ENCODE measurements at regions not wholly inside any gene's neighbourhood (a gene's known extent, or its start where the extent isn't known, plus 50 kb on each side); places are given as distances from the start of the nearest gene placed in this dataset.

DNA sequence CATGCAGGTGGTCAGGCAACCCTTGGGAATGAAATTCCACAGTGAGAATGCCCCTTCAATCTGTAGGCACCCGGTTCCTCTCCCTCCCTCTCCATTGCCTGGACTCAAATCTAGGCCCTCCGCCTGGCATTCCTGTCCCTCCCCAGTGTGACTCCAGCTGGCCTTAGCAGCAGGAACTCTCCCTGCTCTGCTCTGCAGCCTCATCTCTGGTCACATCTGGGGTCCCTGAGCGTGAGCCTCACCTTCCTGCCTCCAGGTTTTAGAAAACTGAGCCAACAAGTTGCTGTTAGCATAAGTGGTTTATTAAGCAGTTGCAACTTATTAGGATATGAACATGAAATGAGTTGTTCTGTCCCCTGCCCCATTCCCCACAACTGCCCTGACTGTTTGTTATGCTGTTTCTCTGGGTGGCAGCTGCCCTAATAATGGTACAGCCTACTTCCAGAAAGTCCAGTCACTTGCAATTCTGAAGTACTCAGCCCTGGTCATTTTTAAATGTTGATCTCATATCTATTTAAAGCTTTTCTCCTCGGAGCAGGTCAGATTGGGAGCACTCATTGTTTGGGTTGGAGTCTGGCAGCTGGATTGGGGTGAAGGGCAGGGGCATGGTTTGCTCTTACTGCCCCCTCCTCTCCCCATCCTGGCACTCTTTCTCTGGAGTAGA lies 63.0 kb upstream of the ANKRD34C start (continued):
- TF ChIP-seq, protein P1, sequence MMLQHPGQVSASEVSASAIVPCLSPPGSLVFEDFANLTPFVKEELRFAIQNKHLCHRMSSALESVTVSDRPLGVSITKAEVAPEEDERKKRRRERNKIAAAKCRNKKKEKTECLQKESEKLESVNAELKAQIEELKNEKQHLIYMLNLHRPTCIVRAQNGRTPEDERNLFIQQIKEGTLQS (IDR thresholded peaks at IDR 0.05): no peak
- TF ChIP-seq TCF7L2 (IDR thresholded peaks at IDR 0.05; ENCODE audit: borderline replicate concordance, extremely low read depth, insufficient read depth, insufficient read length) (no peak), POLR2A (IDR thresholded peaks at IDR 0.05; ENCODE audit: borderline replicate concordance, extremely low read depth, insufficient read depth, insufficient read length) (no peak), POLR2AphosphoS5 (IDR thresholded peaks at IDR 0.05; ENCODE audit: low read depth, low read length) (no peak), CBX3 (IDR thresholded peaks at IDR 0.05; ENCODE audit: low read depth) (no peak), ELF1 (IDR thresholded peaks at IDR 0.05; ENCODE audit: borderline replicate concordance, low read depth) (no peak), EGR1 (IDR thresholded peaks at IDR 0.05; ENCODE audit: low read depth) (no peak), FOSL1 (IDR thresholded peaks at IDR 0.05; ENCODE audit: low read depth) (no peak), ZFX (IDR thresholded peaks at IDR 0.05) (no peak), SRF (IDR thresholded peaks at IDR 0.05; ENCODE audit: low read depth) (no peak), RAD21 (IDR thresholded peaks at IDR 0.05; ENCODE audit: low read depth) (no peak), SIN3A (IDR thresholded peaks at IDR 0.05; ENCODE audit: low read depth) (no peak)
- TF ChIP-seq, protein P2, sequence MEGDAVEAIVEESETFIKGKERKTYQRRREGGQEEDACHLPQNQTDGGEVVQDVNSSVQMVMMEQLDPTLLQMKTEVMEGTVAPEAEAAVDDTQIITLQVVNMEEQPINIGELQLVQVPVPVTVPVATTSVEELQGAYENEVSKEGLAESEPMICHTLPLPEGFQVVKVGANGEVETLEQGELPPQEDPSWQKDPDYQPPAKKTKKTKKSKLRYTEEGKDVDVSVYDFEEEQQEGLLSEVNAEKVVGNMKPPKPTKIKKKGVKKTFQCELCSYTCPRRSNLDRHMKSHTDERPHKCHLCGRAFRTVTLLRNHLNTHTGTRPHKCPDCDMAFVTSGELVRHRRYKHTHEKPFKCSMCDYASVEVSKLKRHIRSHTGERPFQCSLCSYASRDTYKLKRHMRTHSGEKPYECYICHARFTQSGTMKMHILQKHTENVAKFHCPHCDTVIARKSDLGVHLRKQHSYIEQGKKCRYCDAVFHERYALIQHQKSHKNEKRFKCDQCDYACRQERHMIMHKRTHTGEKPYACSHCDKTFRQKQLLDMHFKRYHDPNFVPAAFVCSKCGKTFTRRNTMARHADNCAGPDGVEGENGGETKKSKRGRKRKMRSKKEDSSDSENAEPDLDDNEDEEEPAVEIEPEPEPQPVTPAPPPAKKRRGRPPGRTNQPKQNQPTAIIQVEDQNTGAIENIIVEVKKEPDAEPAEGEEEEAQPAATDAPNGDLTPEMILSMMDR (IDR thresholded peaks at IDR 0.05 in 2 of 3, conservative IDR thresholded peaks at IDR 0.05 in 1 of 3; ENCODE audit: borderline replicate concordance in 1 of 3, insufficient read depth in 1 of 3, low read depth in 2 of 3, low read length in 2 of 3): no peak

DNA sequence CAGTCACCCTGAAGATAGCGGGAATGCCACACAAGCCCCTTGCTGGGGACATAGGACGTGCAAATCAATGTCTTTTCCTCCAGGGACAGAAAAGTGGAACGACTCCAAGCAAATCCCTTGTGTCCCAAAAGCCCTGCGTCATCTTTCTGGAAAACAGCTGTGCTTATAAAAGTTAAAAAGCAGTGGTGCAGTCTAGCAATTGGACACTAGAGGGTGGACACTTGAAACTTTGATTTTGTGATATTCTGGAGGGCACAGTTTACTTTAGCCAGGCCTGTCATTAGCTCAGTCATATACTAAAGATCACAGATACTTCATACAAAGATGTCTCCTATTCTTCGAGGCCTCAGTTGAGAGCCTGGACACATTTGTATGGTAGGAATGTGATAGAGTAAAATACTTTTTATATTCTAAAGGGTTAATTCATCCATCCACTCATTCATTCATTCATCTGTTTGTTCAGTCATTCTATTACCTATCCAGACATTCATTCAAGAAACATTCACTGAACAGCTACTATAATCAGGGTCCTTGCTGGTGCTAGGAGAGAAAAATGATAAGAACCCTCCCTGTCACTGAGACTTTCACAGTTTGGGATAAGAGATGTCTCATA lies 63.8 kb upstream of the ANKRD34C start:
- DNase-seq (ENCODE audit: low read depth, low spot score) (peak; percentile 24), ATAC-seq (peak; percentile 73)
- no peaks in the 10 kb centered on the region for H3K9me3 ChIP-seq (ENCODE audit: control insufficient read depth in 1 of 2, insufficient read depth in 1 of 2, low read depth in 1 of 2, low read length in 2 of 2)
- no peaks in the 10 kb centered on the region for H3K4me1 ChIP-seq (ENCODE audit: control insufficient read depth in 1 of 2, insufficient read depth in 2 of 2, low read length in 2 of 2)
- POLR2A ChIA-PET: no interaction called here
- no TSS peak for BruUV-seq (replicated peaks)
- peak overlapping the region; percentile 63 for H2AFZ ChIP-seq (ENCODE audit: low read depth, low read length, poor library complexity, severe bottlenecking)
- no peaks in the 10 kb centered on the region for H4K20me1 ChIP-seq (ENCODE audit: insufficient read depth)
- H3K36me3 ChIP-seq (ENCODE audit: control insufficient read depth in 1 of 2, insufficient read depth in 2 of 2, low read length in 2 of 2): no peaks in the 10 kb centered on the region
- RAD21 ChIA-PET (ENCODE audit: low non-redundant PET in 1 of 2, low total read pairs in 2 of 2, uncharacterized antibody in 2 of 2, unreplicated experiment in 2 of 2): no interaction called here
- no peak overlapping the region for H3K9ac ChIP-seq (ENCODE audit: low read length)
- no peak overlapping the region for H3K4me3 ChIP-seq (replicated peaks in 1 of 2; ENCODE audit: low read depth in 1 of 2, low read length in 2 of 2)
- TF ChIP-seq CEBPB (IDR thresholded peaks at IDR 0.05; ENCODE audit: low read depth) (no peak), ELF1 (IDR thresholded peaks at IDR 0.05; ENCODE audit: borderline replicate concordance, low read depth) (no peak), ZFX (IDR thresholded peaks at IDR 0.05) (no peak), RAD21 (IDR thresholded peaks at IDR 0.05; ENCODE audit: low read depth) (peak; percentile 41; the same call in 1 of the 2 replicates)
- TF ChIP-seq, protein P2 (IDR thresholded peaks at IDR 0.05 in 2 of 3, conservative IDR thresholded peaks at IDR 0.05 in 1 of 3; ENCODE audit: borderline replicate concordance in 1 of 3, insufficient read depth in 1 of 3, low read depth in 2 of 3, low read length in 2 of 3): peak; percentile 24 to 62 (median 60); a peak in 5 of 6 replicates
- no peak overlapping the region for H3K4me2 ChIP-seq (ENCODE audit: low read length)
- no peaks in the 10 kb centered on the region for H3K79me2 ChIP-seq (ENCODE audit: insufficient read depth, low read length)
- H3K9me2 ChIP-seq (ENCODE audit: insufficient read depth): no peaks in the 10 kb centered on the region
- CTCF ChIA-PET: no interaction called here
- H3K27ac ChIP-seq (ENCODE audit: low read depth, low read length): no peak overlapping the region
- intact Hi-C loops (cut with micrococcal nuclease): no loop called here
- H3K27me3 ChIP-seq (ENCODE audit: insufficient read depth, low read length): peaks cover 17% of the 10 kb centered on the region; the same call in 1 of the 2 replicates
